ENCODE measurements at regions not wholly inside any gene's neighbourhood (a gene's known extent, or its start where the extent isn't known, plus 50 kb on each side); places are given as distances from the start of the nearest gene placed in this dataset.

DNA sequence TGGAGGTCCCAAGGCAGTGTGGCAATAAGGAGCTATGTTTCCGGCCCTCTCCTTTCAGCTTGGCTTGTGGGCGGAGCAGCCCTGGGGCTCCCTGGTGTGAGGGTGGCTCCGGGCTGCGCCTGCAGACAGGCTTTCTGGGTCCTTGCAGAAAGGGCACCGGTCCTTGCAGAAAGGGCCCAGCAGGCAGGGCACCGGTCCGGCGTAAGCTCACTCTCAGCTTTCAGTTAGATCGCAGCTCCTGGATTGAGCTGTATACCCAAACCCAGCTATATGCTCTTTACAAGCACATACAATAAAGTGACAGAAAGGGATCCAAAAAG, 293.8 kb upstream of the SHH start:
- TF ChIP-seq CTCF (IDR thresholded peaks at IDR 0.05) (no peak), POLR2A (IDR thresholded peaks at IDR 0.05) (no peak)

Data from thyroid gland (tissue), 4 donors.